Esophagus (tissue), 2 donors: ENCODE measurements at regions not wholly inside any gene's neighbourhood (a gene's known extent, or its start where the extent isn't known, plus 50 kb on each side); places are given as distances from the start of the nearest gene placed in this dataset.

ENCODE experiments used
- H3K27ac ChIP-seq, 2 donors: one replicate each; pipeline ENCODE4 v1.5.1; 2013; ENCODE audit warnings: low read depth in 2 of 2, mild to moderate bottlenecking in 2 of 2, inconsistent platforms in 1 of 2, low read length in 1 of 2, moderate library complexity in 1 of 2
- H3K27me3 ChIP-seq, 2 donors: one replicate each; pipeline ENCODE4 v1.6.1; 2013; ENCODE audit warnings: low read length in 2 of 2, control low read depth in 1 of 2, mild to moderate bottlenecking in 1 of 2; ENCODE audit not compliant: insufficient read depth in 2 of 2, control insufficient read depth in 1 of 2
- H3K36me3 ChIP-seq, 2 donors: one replicate each; pipeline ENCODE4 v1.6.1; 2013; ENCODE audit warnings: low read length in 1 of 2; ENCODE audit not compliant: control insufficient read depth in 2 of 2, insufficient read depth in 2 of 2
- H3K4me1 ChIP-seq, 2 donors: one replicate each; pipeline ENCODE4 v1.6.1; 2013; ENCODE audit warnings: low read length in 1 of 2; ENCODE audit not compliant: control insufficient read depth in 2 of 2, insufficient read depth in 2 of 2
- H3K4me3 ChIP-seq, 2 donors: one replicate each; pipeline ENCODE4 v1.5.1; 2013; ENCODE audit warnings: low read length in 2 of 2, mild to moderate bottlenecking in 2 of 2, low read depth in 1 of 2, moderate library complexity in 1 of 2
- H3K9me3 ChIP-seq, 2 donors: one replicate each; pipeline ENCODE4 v1.6.1; 2013; ENCODE audit warnings: mild to moderate bottlenecking in 2 of 2, low read depth in 1 of 2, low read length in 1 of 2, moderate library complexity in 1 of 2; ENCODE audit not compliant: control insufficient read depth in 2 of 2, insufficient read depth in 1 of 2
- WGBS, 2 donors: extraction: QIAGEN DNeasy Blood & Tissue Kit; methylation state at CpG; one replicate each; pipeline ENCODE4 v1.1.7; 2013; 5-methylcytosine and 5-hydroxymethylcytosine counted together
- donor health status: healthy with polysubstance abuse.
- donor health status: Bipolar disorder and iron deficiency.

GRCh38 chr7:96426027-96426426 is 104.1 kb upstream of the SLC25A13 start:
- no peak overlapping the region for H3K27ac ChIP-seq
- 47 to 61% methylated on average over 3 of the region's 3 CpGs for WGBS, 2 donors
- H3K4me1 ChIP-seq: no peaks in the 10 kb centered on the region

GRCh38 chr7:96424411-96424810 is 102.5 kb upstream of the SLC25A13 start:
- no peak overlapping the region for H3K4me3 ChIP-seq
- no peaks in the 10 kb centered on the region for H3K4me1 ChIP-seq
- H3K36me3 ChIP-seq: no peaks in the 10 kb centered on the region
- 72 to 76% methylated on average over 1 of the region's 1 CpG for WGBS, 2 donors
- H3K9me3 ChIP-seq: no peaks in the 10 kb centered on the region
- H3K27me3 ChIP-seq: no peaks in the 10 kb centered on the region
- H3K27ac ChIP-seq: no peak overlapping the region

More at GRCh38 chr7:96426027-96426426, 104.1 kb upstream of the SLC25A13 start:
- H3K4me3 ChIP-seq: no peak overlapping the region
- no peaks in the 10 kb centered on the region for H3K9me3 ChIP-seq
- H3K27me3 ChIP-seq: no peaks in the 10 kb centered on the region
- no peaks in the 10 kb centered on the region for H3K36me3 ChIP-seq

GRCh38 chr7:96422388-96422787 is 100.5 kb upstream of the SLC25A13 start:
- Histone ChIP-seq H3K9me3 (no peaks in the 10 kb centered on the region), H3K36me3 (no peaks in the 10 kb centered on the region), H3K4me3 (no peak overlapping the region), H3K4me1 (no peaks in the 10 kb centered on the region), H3K27me3 (no peaks in the 10 kb centered on the region), H3K27ac (no peak overlapping the region)
- WGBS, 2 donors: 63 to 67% methylated on average over 2 of the region's 2 CpGs

GRCh38 chr7:96418581-96418980 is 96.7 kb upstream of the SLC25A13 start:
- H3K4me3 ChIP-seq: no peak overlapping the region
- H3K4me1 ChIP-seq: no peaks in the 10 kb centered on the region
- no peaks in the 10 kb centered on the region for H3K27me3 ChIP-seq
- 57 to 87% methylated on average over 1 of the region's 1 CpG for WGBS, 2 donors
- no peaks in the 10 kb centered on the region for H3K9me3 ChIP-seq
- H3K27ac ChIP-seq: no peak overlapping the region
- H3K36me3 ChIP-seq: no peaks in the 10 kb centered on the region

- 64 to 81% methylated on average over 1 of the region's 1 CpG for WGBS, 2 donors
- Histone ChIP-seq H3K4me3 (no peak overlapping the region), H3K36me3 (no peaks in the 10 kb centered on the region), H3K27ac (no peak overlapping the region), H3K27me3 (no peaks in the 10 kb centered on the region), H3K9me3 (no peaks in the 10 kb centered on the region), H3K4me1 (no peaks in the 10 kb centered on the region)
Observed at GRCh38 chr7:96417784-96418183, 95.9 kb upstream of the SLC25A13 start.

- no peaks in the 10 kb centered on the region for H3K27me3 ChIP-seq
- H3K4me3 ChIP-seq: no peak overlapping the region
- no peaks in the 10 kb centered on the region for H3K36me3 ChIP-seq
- 42 to 56% methylated on average over 1 of the region's 1 CpG for WGBS, 2 donors
- no peaks in the 10 kb centered on the region for H3K9me3 ChIP-seq
- no peaks in the 10 kb centered on the region for H3K4me1 ChIP-seq
- no peak overlapping the region for H3K27ac ChIP-seq
Observed at GRCh38 chr7:96416599-96416998, 94.7 kb upstream of the SLC25A13 start.

GRCh38 chr7:96416116-96416515 is 94.2 kb upstream of the SLC25A13 start:
- Histone ChIP-seq H3K4me3 (no peak overlapping the region), H3K27ac (no peak overlapping the region), H3K4me1 (no peaks in the 10 kb centered on the region), H3K9me3 (no peaks in the 10 kb centered on the region), H3K36me3 (no peaks in the 10 kb centered on the region), H3K27me3 (no peaks in the 10 kb centered on the region)
- 61 to 83% methylated on average over 3 of the region's 3 CpGs for WGBS, 2 donors

- Histone ChIP-seq H3K9me3 (no peaks in the 10 kb centered on the region), H3K36me3 (no peaks in the 10 kb centered on the region), H3K4me3 (no peak overlapping the region), H3K4me1 (no peaks in the 10 kb centered on the region), H3K27me3 (no peaks in the 10 kb centered on the region), H3K27ac (no peak overlapping the region)
- 77 to 80% methylated on average over 3 of the region's 3 CpGs for WGBS, 2 donors
Observed at GRCh38 chr7:96415293-96415940, 93.5 kb upstream of the SLC25A13 start.

GRCh38 chr7:96414931-96415292 is 93.0 kb upstream of the SLC25A13 start:
- Histone ChIP-seq H3K27me3 (no peaks in the 10 kb centered on the region), H3K27ac (no peak overlapping the region), H3K4me1 (no peaks in the 10 kb centered on the region), H3K36me3 (no peaks in the 10 kb centered on the region), H3K4me3 (no peak overlapping the region), H3K9me3 (no peaks in the 10 kb centered on the region)
- WGBS, 2 donors: 13 to 29% methylated on average over 3 of the region's 3 CpGs

- WGBS, 2 donors: 41 to 48% methylated on average over 6 of the region's 6 CpGs
- H3K27me3 ChIP-seq: no peaks in the 10 kb centered on the region
- H3K9me3 ChIP-seq: no peaks in the 10 kb centered on the region
- no peaks in the 10 kb centered on the region for H3K36me3 ChIP-seq
- peaks cover 0 to 1% of the 10 kb centered on the region in 2 donors for H3K4me1 ChIP-seq
- no peak overlapping the region for H3K27ac ChIP-seq
- H3K4me3 ChIP-seq: no peak overlapping the region
Observed at GRCh38 chr7:96410126-96410839, 88.4 kb upstream of the SLC25A13 start.
